Caco-2 (cell line): ENCODE measurements at regions not wholly inside any gene's neighbourhood (a gene's known extent, or its start where the extent isn't known, plus 50 kb on each side); places are given as distances from the start of the nearest gene placed in this dataset.

Source experiments
- BruUV-seq: library from RNA; stranded (reverse); fragments of 400-500 nt; replicated peaks from 2 replicates; lab custom pipeline; 2021; lab: Mats Ljungman, UMichigan
- CTCF ChIA-PET: fragments of 300-600 bp; sonication (Branson Sonifier 250); formaldehyde crosslinking; loops from one replicate; lab custom pipeline; 2022; ENCODE audit warnings: antibody characterized with exemption; lab: Charles Lee
- POLR2A ChIA-PET: fragments of 300-600 bp; sonication (Branson Sonifier 250); formaldehyde crosslinking; loops from one replicate; lab custom pipeline; 2022; ENCODE audit warnings: antibody characterized with exemption; lab: Charles Lee
- DNase-seq, 2 experiments: peaks; one replicate each; pipeline versions ENCODE4 v3.0.0 to v3.0.0-alpha.2; 2020 to 2022
- H3K27me3 ChIP-seq: replicated peaks from 2 replicates; pipeline ENCODE4 v1.6.0; 2011; ENCODE audit warnings: low read length; ENCODE audit not compliant: control insufficient read depth, insufficient read depth
- H3K36me3 ChIP-seq: 2 replicates; pipeline ENCODE4 v1.5.1; 2011; ENCODE audit warnings: low read length; ENCODE audit not compliant: control insufficient read depth, insufficient read depth
- H3K4me1 ChIP-seq: fragments of 250-450 bp; sonication (Bioruptor Pico); 2 replicates; pipeline ENCODE4 v1.5.1; 2020; ENCODE audit warnings: mild to moderate bottlenecking
- H3K4me3 ChIP-seq: 2 replicates; pipeline ENCODE4 v1.5.1; 2011; ENCODE audit warnings: low read depth, mild to moderate bottlenecking, control low read depth, low read length
- H3K9me3 ChIP-seq: fragments of 250-450 bp; sonication (Bioruptor Pico); 2 replicates; pipeline ENCODE4 v1.5.1; 2020; ENCODE audit warnings: mild to moderate bottlenecking, moderate library complexity
- H3K27ac Mint-ChIP-seq: one replicate; pipeline ENCODE4 v1.8.0; 2022; ENCODE audit warnings: mixed read lengths; ENCODE audit not compliant: unreplicated experiment
- H3K27me3 Mint-ChIP-seq: one replicate; pipeline ENCODE4 v1.8.0; 2022; ENCODE audit warnings: mixed read lengths; ENCODE audit not compliant: insufficient read depth, unreplicated experiment
- H3K36me3 Mint-ChIP-seq: one replicate; pipeline ENCODE4 v1.8.0; 2022; ENCODE audit warnings: mild to moderate bottlenecking, mixed read lengths; ENCODE audit not compliant: insufficient read depth, unreplicated experiment
- H3K4me1 Mint-ChIP-seq: one replicate; pipeline ENCODE4 v1.8.0; 2022; ENCODE audit warnings: low read depth, mixed read lengths; ENCODE audit not compliant: unreplicated experiment
- H3K4me3 Mint-ChIP-seq: one replicate; pipeline ENCODE4 v1.8.0; 2022; ENCODE audit warnings: mild to moderate bottlenecking, moderate library complexity, mixed read lengths; ENCODE audit not compliant: unreplicated experiment
- H3K9me3 Mint-ChIP-seq: one replicate; pipeline ENCODE4 v1.8.0; 2022; ENCODE audit warnings: mixed read lengths; ENCODE audit not compliant: unreplicated experiment
- intact Hi-C: fragments of 100-400 bp; cut with micrococcal nuclease; formaldehyde crosslinking; loops from one replicate; pipeline ENCODE4 v1.10.0; 2022; ENCODE audit not compliant: unreplicated experiment
- TF ChIP-seq, protein P1 (sequence below), 2 experiments: fragments of 200-600 bp in 1 of 2; IDR thresholded peaks; 1 replicate in 1 of 2; 2 replicates in 1 of 2; pipeline versions ENCODE4 v1.5.1 to v1.8.0; 2011 to 2022; ENCODE audit warnings: antibody characterized with exemption in 1 of 2, control low read depth in 1 of 2, inconsistent platforms in 1 of 2, low read depth in 1 of 2, low read length in 1 of 2, mild to moderate bottlenecking in 1 of 2, moderate library complexity in 1 of 2; ENCODE audit not compliant: insufficient read depth in 1 of 2, severe bottlenecking in 1 of 2, unreplicated experiment in 1 of 2

DNA sequence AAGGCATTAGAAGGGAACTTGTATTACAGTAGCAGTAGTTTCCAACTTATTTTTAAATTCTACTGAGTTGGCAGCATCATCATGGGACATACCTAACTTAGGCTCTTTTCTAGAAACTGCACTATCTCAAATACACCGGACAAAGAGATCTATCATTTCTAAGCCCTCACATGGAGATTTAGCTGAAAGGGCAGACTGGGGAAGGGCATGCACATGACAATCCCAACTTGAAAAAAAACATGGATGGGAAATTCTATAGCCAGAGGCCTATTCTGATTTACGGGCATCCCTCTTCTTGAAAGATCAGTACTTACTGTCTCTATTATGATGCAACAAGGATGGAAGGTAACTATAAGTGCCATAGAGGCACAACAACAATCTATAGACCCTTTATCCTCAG is 1328.6 kb downstream of the UQCRFS1 start:
- no TSS peak for BruUV-seq
- Mint-ChIP-seq H3K27ac (no peak overlapping the region), H3K27me3 (no peaks in the 10 kb centered on the region), H3K36me3 (no peaks in the 10 kb centered on the region), H3K4me3 (no peak overlapping the region), H3K9me3 (no peaks in the 10 kb centered on the region), H3K4me1 (no peaks in the 10 kb centered on the region)
- CTCF ChIA-PET: no interaction called here
- intact Hi-C loops: no loop called here
- H3K9me3 ChIP-seq: no peaks in the 10 kb centered on the region
- no peaks in the 10 kb centered on the region for H3K36me3 ChIP-seq
- H3K4me3 ChIP-seq: no peak overlapping the region
- POLR2A ChIA-PET: no interaction called here
- TF ChIP-seq, protein P1, sequence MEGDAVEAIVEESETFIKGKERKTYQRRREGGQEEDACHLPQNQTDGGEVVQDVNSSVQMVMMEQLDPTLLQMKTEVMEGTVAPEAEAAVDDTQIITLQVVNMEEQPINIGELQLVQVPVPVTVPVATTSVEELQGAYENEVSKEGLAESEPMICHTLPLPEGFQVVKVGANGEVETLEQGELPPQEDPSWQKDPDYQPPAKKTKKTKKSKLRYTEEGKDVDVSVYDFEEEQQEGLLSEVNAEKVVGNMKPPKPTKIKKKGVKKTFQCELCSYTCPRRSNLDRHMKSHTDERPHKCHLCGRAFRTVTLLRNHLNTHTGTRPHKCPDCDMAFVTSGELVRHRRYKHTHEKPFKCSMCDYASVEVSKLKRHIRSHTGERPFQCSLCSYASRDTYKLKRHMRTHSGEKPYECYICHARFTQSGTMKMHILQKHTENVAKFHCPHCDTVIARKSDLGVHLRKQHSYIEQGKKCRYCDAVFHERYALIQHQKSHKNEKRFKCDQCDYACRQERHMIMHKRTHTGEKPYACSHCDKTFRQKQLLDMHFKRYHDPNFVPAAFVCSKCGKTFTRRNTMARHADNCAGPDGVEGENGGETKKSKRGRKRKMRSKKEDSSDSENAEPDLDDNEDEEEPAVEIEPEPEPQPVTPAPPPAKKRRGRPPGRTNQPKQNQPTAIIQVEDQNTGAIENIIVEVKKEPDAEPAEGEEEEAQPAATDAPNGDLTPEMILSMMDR (IDR thresholded peaks at IDR 0.05; ENCODE audit: insufficient read depth in 1 of 2, low read depth in 1 of 2, low read length in 1 of 2, severe bottlenecking in 1 of 2, unreplicated experiment in 1 of 2): no peak
- H3K4me1 ChIP-seq: no peaks in the 10 kb centered on the region
- no peak for DNase-seq
- H3K27me3 ChIP-seq: no peaks in the 10 kb centered on the region

DNA sequence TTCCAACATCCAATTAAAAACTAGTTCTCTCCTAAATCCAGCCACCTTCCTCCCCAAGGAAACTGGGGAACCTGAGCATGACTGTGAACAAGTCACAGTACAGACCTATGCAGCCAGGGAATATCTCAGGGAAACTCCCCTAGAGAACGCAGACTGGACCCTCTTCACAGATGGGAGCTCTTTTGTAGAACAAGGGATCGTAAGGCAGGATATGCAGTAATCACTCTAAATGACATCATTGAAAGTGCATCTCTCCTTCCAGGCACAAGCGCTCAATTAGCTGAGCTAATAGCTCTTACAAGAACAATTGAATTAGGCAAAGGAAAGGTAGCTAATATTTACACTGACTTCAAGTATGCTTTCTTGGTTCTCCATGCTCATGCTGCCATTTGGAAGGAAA is 1331.7 kb downstream of the UQCRFS1 start:
- no peak overlapping the region for H3K4me3 ChIP-seq
- Mint-ChIP-seq H3K4me3 (no peak overlapping the region), H3K9me3 (no peaks in the 10 kb centered on the region), H3K27ac (no peak overlapping the region), H3K4me1 (no peaks in the 10 kb centered on the region), H3K36me3 (no peaks in the 10 kb centered on the region), H3K27me3 (no peaks in the 10 kb centered on the region)
- H3K36me3 ChIP-seq: no peaks in the 10 kb centered on the region
- TF ChIP-seq, protein P1 (IDR thresholded peaks at IDR 0.05; ENCODE audit: insufficient read depth in 1 of 2, low read depth in 1 of 2, low read length in 1 of 2, severe bottlenecking in 1 of 2, unreplicated experiment in 1 of 2): no peak
- intact Hi-C loops: no loop called here
- DNase-seq: no peak
- BruUV-seq: no TSS peak
- H3K27me3 ChIP-seq: no peaks in the 10 kb centered on the region
- ChIA-PET CTCF (no interaction called here), POLR2A (no interaction called here)
- no peaks in the 10 kb centered on the region for H3K4me1 ChIP-seq
- no peaks in the 10 kb centered on the region for H3K9me3 ChIP-seq

DNA sequence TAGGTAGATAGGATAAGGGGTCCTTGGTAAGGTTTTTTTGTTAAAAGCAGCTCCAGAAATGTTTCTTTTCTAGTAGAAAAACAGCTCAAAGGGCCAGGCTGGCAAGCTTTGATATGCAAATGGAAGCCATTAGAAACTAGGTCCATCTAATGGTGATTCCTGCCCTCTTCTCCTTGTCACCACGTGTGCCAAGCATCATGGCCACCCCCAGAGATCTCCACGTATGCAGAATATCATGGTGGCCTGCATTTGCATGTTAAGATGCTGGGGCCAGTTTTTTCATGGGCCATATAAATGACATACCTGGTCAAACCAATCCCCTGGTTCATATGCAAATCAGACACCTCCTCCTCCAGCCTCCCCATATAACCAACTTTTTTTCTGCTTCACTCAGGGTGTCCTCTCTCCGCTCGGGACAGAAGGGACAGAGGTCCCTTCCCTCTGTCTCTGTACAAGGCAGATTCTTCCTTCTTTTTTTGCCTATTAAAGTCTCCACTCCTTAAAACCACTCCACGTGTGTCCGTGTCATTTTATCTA is 1335.9 kb downstream of the UQCRFS1 start:
- DNase-seq: no peak
- Mint-ChIP-seq H3K4me3 (no peak overlapping the region), H3K27ac (no peak overlapping the region), H3K27me3 (no peaks in the 10 kb centered on the region), H3K4me1 (no peaks in the 10 kb centered on the region), H3K9me3 (no peaks in the 10 kb centered on the region), H3K36me3 (no peaks in the 10 kb centered on the region)
- BruUV-seq: no TSS peak
- no peaks in the 10 kb centered on the region for H3K27me3 ChIP-seq
- H3K4me3 ChIP-seq: no peak overlapping the region
- H3K9me3 ChIP-seq: no peaks in the 10 kb centered on the region
- H3K36me3 ChIP-seq: no peaks in the 10 kb centered on the region
- intact Hi-C loops: no loop called here
- TF ChIP-seq, protein P1 (IDR thresholded peaks at IDR 0.05; ENCODE audit: insufficient read depth in 1 of 2, low read depth in 1 of 2, low read length in 1 of 2, severe bottlenecking in 1 of 2, unreplicated experiment in 1 of 2): no peak
- POLR2A ChIA-PET: no interaction called here
- no peaks in the 10 kb centered on the region for H3K4me1 ChIP-seq
- CTCF ChIA-PET: no interaction called here
